Peyer's patch (tissue), 4 donors: ENCODE measurements at regions not wholly inside any gene's neighbourhood (a gene's known extent, or its start where the extent isn't known, plus 50 kb on each side); places are given as distances from the start of the nearest gene placed in this dataset.

Experiments
- DNase-seq, 3 donors: peaks; one replicate each; pipeline ENCODE4 v3.0.0-alpha.2; 2017 to 2019
- H3K27ac ChIP-seq, 4 donors: fragments of 200-600 bp; sonication (generic); one replicate each; pipeline ENCODE4 v1.5.1; 2016 to 2019
- H3K27me3 ChIP-seq, 2 donors: fragments of 200-600 bp; sonication (generic); one replicate each; pipeline ENCODE4 v1.5.1; 2019
- H3K36me3 ChIP-seq, 3 donors: fragments of 200-600 bp; sonication (generic); one replicate each; pipeline ENCODE4 v1.5.1; 2016 to 2019
- H3K4me1 ChIP-seq, 4 donors: fragments of 200-600 bp; sonication (generic); one replicate each; pipeline ENCODE4 v1.5.1; 2016 to 2019
- H3K4me3 ChIP-seq, 4 donors: fragments of 200-600 bp; sonication (generic); 1 replicate in 3 of 4; 2 replicates in 1 of 4; pipeline ENCODE4 v1.5.1; 2016 to 2019; ENCODE audit warnings: mild to moderate bottlenecking in 1 of 4
- H3K9me3 ChIP-seq, 4 donors: fragments of 200-600 bp; sonication (generic); one replicate each; pipeline ENCODE4 v1.5.1; 2016 to 2019; ENCODE audit warnings: mild to moderate bottlenecking in 1 of 4
- CTCF ChIP-seq, 6 experiments: fragments of 450-650 bp in 4 of 6; fragments of 200-600 bp in 2 of 6; sonication (generic) in 1 of 6; IDR thresholded peaks; one replicate each; pipeline ENCODE4 v1.5.1; 2017 to 2019; ENCODE audit warnings: antibody characterized with exemption in 6 of 6, mild to moderate bottlenecking in 3 of 6, moderate library complexity in 1 of 6
- POLR2A ChIP-seq, 2 donors: fragments of 450-650 bp; IDR thresholded peaks; one replicate each; pipeline ENCODE4 v1.5.1; 2017; ENCODE audit warnings: antibody characterized with exemption in 2 of 2, mild to moderate bottlenecking in 2 of 2, moderate library complexity in 2 of 2

GRCh38 chr11:29019960-29020683 is 911.9 kb downstream of the METTL15 start:
- H3K9me3 ChIP-seq: no peaks in the 10 kb centered on the region
- no peaks in the 10 kb centered on the region for H3K36me3 ChIP-seq
- TF ChIP-seq POLR2A (IDR thresholded peaks at IDR 0.05) (no peak), CTCF (IDR thresholded peaks at IDR 0.05) (no peak)
- H3K27ac ChIP-seq: no peak overlapping the region
- no peaks in the 10 kb centered on the region for H3K4me1 ChIP-seq
- DNase-seq: no peak
- H3K4me3 ChIP-seq: no peak overlapping the region
- no peaks in the 10 kb centered on the region for H3K27me3 ChIP-seq

- Histone ChIP-seq H3K27ac (no peak overlapping the region), H3K27me3 (no peaks in the 10 kb centered on the region), H3K36me3 (no peaks in the 10 kb centered on the region), H3K4me3 (no peak overlapping the region), H3K4me1 (no peaks in the 10 kb centered on the region), H3K9me3 (no peaks in the 10 kb centered on the region)
- no peak for DNase-seq
- no peak for TF ChIP-seq CTCF (IDR thresholded peaks at IDR 0.05)
- TF ChIP-seq POLR2A (IDR thresholded peaks at IDR 0.05): no peak
Observed at GRCh38 chr11:29018631-29019030, 910.4 kb downstream of the METTL15 start.

GRCh38 chr11:29017941-29018340 is 909.8 kb downstream of the METTL15 start:
- TF ChIP-seq CTCF (IDR thresholded peaks at IDR 0.05) (no peak), POLR2A (IDR thresholded peaks at IDR 0.05) (no peak)
- no peaks in the 10 kb centered on the region for H3K27me3 ChIP-seq
- no peaks in the 10 kb centered on the region for H3K36me3 ChIP-seq
- no peaks in the 10 kb centered on the region for H3K4me1 ChIP-seq
- no peaks in the 10 kb centered on the region for H3K9me3 ChIP-seq
- H3K27ac ChIP-seq: no peak overlapping the region
- no peak overlapping the region for H3K4me3 ChIP-seq
- DNase-seq: no peak

DNA sequence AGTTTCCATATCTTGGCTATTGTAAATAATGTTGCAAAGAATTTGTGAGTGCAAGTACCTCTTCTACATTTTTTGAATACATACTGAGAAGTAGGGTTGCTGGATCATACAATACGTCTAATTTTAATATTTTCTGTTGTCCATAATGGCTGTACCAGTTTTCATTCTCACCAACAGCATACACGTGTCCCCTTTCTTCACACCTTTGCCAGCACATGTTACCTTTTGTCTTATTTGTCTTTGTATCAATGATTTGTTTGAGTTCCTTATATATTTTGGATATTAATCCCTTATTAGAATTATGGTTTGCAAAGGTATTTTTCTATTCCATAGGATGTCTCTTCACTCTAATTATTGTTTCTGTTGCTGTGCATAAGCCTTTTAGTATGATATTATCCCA is 904.3 kb downstream of the METTL15 start:
- Histone ChIP-seq H3K27ac (no peak overlapping the region), H3K9me3 (no peaks in the 10 kb centered on the region), H3K27me3 (no peaks in the 10 kb centered on the region), H3K4me3 (no peak overlapping the region), H3K36me3 (no peaks in the 10 kb centered on the region), H3K4me1 (no peaks in the 10 kb centered on the region)
- DNase-seq: no peak
- TF ChIP-seq POLR2A (IDR thresholded peaks at IDR 0.05) (no peak), CTCF (IDR thresholded peaks at IDR 0.05) (no peak)

GRCh38 chr11:29009426-29009825 is 901.2 kb downstream of the METTL15 start:
- no peaks in the 10 kb centered on the region for H3K9me3 ChIP-seq
- TF ChIP-seq CTCF (IDR thresholded peaks at IDR 0.05) (no peak), POLR2A (IDR thresholded peaks at IDR 0.05) (no peak)
- no peak overlapping the region for H3K4me3 ChIP-seq
- no peaks in the 10 kb centered on the region for H3K4me1 ChIP-seq
- no peak overlapping the region for H3K27ac ChIP-seq
- no peaks in the 10 kb centered on the region for H3K27me3 ChIP-seq
- DNase-seq: no peak
- no peaks in the 10 kb centered on the region for H3K36me3 ChIP-seq

DNA sequence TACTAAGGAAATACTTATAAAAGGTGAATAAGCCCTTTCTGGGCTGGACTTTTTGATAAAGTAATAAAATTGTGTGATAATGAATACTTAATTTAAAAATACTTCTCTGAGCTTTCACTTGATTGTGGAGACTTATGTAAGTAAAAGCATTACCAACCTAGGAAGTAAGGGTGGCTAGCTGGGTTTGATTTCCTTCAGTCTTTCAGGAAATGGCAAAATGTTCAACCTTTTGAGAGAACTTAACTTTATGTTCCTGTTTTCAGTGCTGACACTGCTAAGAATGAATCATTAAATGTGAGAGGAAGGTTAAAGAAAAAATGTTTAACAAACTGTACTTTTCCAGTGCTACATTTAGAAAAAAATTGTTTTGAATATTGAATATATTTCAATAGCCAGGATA is 900.3 kb downstream of the METTL15 start:
- Histone ChIP-seq H3K27me3 (no peaks in the 10 kb centered on the region), H3K9me3 (no peaks in the 10 kb centered on the region), H3K4me3 (no peak overlapping the region)

More for the DNA sequence above, 900.3 kb downstream of the METTL15 start:
- Histone ChIP-seq H3K4me1 (no peaks in the 10 kb centered on the region), H3K27ac (no peak overlapping the region), H3K36me3 (no peaks in the 10 kb centered on the region)
- DNase-seq: no peak
- TF ChIP-seq POLR2A (IDR thresholded peaks at IDR 0.05): no peak
- no peak for TF ChIP-seq CTCF (IDR thresholded peaks at IDR 0.05)
